K562 (cell line): ENCODE measurements at regions not wholly inside any gene's neighbourhood (a gene's known extent, or its start where the extent isn't known, plus 50 kb on each side); places are given as distances from the start of the nearest gene placed in this dataset.

Experiments
- ATAC-seq: fragments of 200-7000 bp; cut with Tn5 transposase; 3 replicates; pipeline ENCODE4 v1.9.1; 2020; ENCODE audit warnings: moderate library complexity
- BruUV-seq: library from RNA; stranded (reverse); fragments of 400-500 nt; replicated peaks from 2 replicates; lab custom pipeline; 2021; lab: Mats Ljungman, UMichigan
- CTCF ChIA-PET: fragments of 300-600 bp; formaldehyde crosslinking; extraction: SDS; loops from one replicate; lab custom pipeline; 2021; ENCODE audit warnings: low intra/inter-chr PET ratio; lab: Yijun Ruan, JAX
- POLR2A ChIA-PET: fragments of 300-600, 350-650 bp; sonication (Branson Sonifier 250); formaldehyde crosslinking; extraction: SDS; loops from one replicate; lab custom pipeline; 2021; ENCODE audit warnings: antibody characterized with exemption, inconsistent platforms; lab: Yijun Ruan, JAX
- DNase-seq, 4 experiments: peaks; one replicate each; pipeline versions ENCODE4 v3.0.0 to v3.0.0-alpha.2; 2011 to 2018; ENCODE audit warnings: low spot score in 3 of 4, mixed read lengths in 3 of 4; ENCODE audit errors: extremely low read depth in 1 of 4
- FAIRE-seq: peaks from 2 replicates; lab custom pipeline; 2011; peaks lifted over from hg19 to GRCh38; lab: Jason Lieb, UNC
- H2AFZ ChIP-seq: 2 replicates; pipeline ENCODE4 v1.6.0; 2011; ENCODE audit warnings: low read depth, low read length, control low read depth, inconsistent platforms
- H3K27ac ChIP-seq: fragments of 200-600 bp; 3 replicates; pipeline ENCODE4 v1.8.0; 2011; ENCODE audit warnings: low read depth, mild to moderate bottlenecking, control low read depth, inconsistent platforms, low read length, moderate library complexity, mixed read lengths; ENCODE audit errors: extremely low read depth
- H3K27me3 ChIP-seq, 2 experiments: fragments of 300-600 bp in 1 of 2; 2 replicates in 1 of 2; 3 replicates in 1 of 2; pipeline versions ENCODE4 v1.6.0 to v1.8.0; 2011; ENCODE audit warnings: inconsistent platforms in 2 of 2, low read length in 2 of 2, mild to moderate bottlenecking in 1 of 2, mixed read lengths in 1 of 2, moderate library complexity in 1 of 2; ENCODE audit not compliant: control insufficient read depth in 2 of 2, insufficient read depth in 2 of 2
- H3K36me3 ChIP-seq: fragments of 300-600 bp; 3 replicates; pipeline ENCODE4 v1.8.0; 2011; ENCODE audit warnings: mild to moderate bottlenecking, low read length, inconsistent platforms; ENCODE audit not compliant: control insufficient read depth, insufficient read depth
- H3K4me1 ChIP-seq, 2 experiments: fragments of 200-600 bp in 1 of 2; replicated peaks in 1 of 2; 2 replicates in 1 of 2; 3 replicates in 1 of 2; pipeline versions ENCODE4 v1.5.1 to v1.8.0; 2011; ENCODE audit warnings: inconsistent platforms in 2 of 2, low read length in 2 of 2, mild to moderate bottlenecking in 1 of 2, mixed read lengths in 1 of 2, moderate library complexity in 1 of 2; ENCODE audit not compliant: control insufficient read depth in 2 of 2, insufficient read depth in 2 of 2
- H3K4me2 ChIP-seq: 2 replicates; pipeline ENCODE4 v1.6.1; 2011; ENCODE audit warnings: low read length, control low read depth, inconsistent platforms, mixed read lengths; ENCODE audit not compliant: insufficient read depth
- H3K4me3 ChIP-seq: fragments of 200-600 bp; sonication (generic), shearing (Covaris generic); 2 replicates; pipeline ENCODE4 v1.5.1; 2016; ENCODE audit warnings: control low read depth, inconsistent platforms
- H3K79me2 ChIP-seq: fragments of 200-600 bp; 3 replicates; pipeline ENCODE4 v1.8.0; 2011; ENCODE audit warnings: low read length, inconsistent platforms; ENCODE audit not compliant: control insufficient read depth, insufficient read depth
- H3K9ac ChIP-seq, 2 experiments: 2 replicates each; pipeline versions ENCODE4 v1.6.0 to v1.6.1; 2011; ENCODE audit warnings: low read depth in 2 of 2, low read length in 2 of 2, control low read depth in 1 of 2, inconsistent platforms in 1 of 2, mild to moderate bottlenecking in 1 of 2, mixed read lengths in 1 of 2; ENCODE audit not compliant: insufficient read depth in 1 of 2
- H3K9me1 ChIP-seq: one replicate; pipeline ENCODE4 v1.6.0; 2011; ENCODE audit warnings: inconsistent platforms, mild to moderate bottlenecking, low read length, moderate library complexity; ENCODE audit not compliant: control insufficient read depth, insufficient read depth
- H3K9me3 ChIP-seq: replicated peaks from 2 replicates; pipeline ENCODE4 v1.5.1; 2011; ENCODE audit warnings: low read depth, low read length, inconsistent platforms; ENCODE audit not compliant: control insufficient read depth, insufficient read depth
- H4K20me1 ChIP-seq: replicated peaks from 2 replicates; pipeline ENCODE4 v1.6.1; 2011; ENCODE audit warnings: low read length, inconsistent platforms, mixed read lengths; ENCODE audit not compliant: control insufficient read depth, insufficient read depth
- BACH1 ChIP-seq: fragments of 200-800 bp; sonication (Bioruptor generic); IDR thresholded peaks from 2 replicates; pipeline ENCODE4 v1.6.1; 2016; ENCODE audit warnings: missing genetic modification characterization, missing compliant biosample characterization
- BRD4 ChIP-seq: fragments of 200-600 bp; sonication (generic); IDR thresholded peaks from 2 replicates; pipeline ENCODE4 v1.6.1; 2017; ENCODE audit warnings: inconsistent platforms
- CCNT2 ChIP-seq: IDR thresholded peaks from 2 replicates; pipeline ENCODE4 v1.6.1; 2011; ENCODE audit warnings: borderline replicate concordance, low read depth, mild to moderate bottlenecking, moderate library complexity, mixed read lengths, low read length; ENCODE audit not compliant: insufficient read length; ENCODE audit errors: extremely low read depth
- EP400 ChIP-seq: fragments of 450-650 bp; IDR thresholded peaks from 2 replicates; pipeline ENCODE4 v1.6.1; 2017; ENCODE audit warnings: antibody characterized with exemption, mild to moderate bottlenecking, moderate library complexity
- PCBP2 ChIP-seq: fragments of 200-400 bp; formaldehyde crosslinking; IDR thresholded peaks from 2 replicates; pipeline ENCODE4 v1.6.1; 2018; ENCODE audit warnings: low read length, low read depth, mild to moderate bottlenecking, moderate library complexity; ENCODE audit not compliant: poor library complexity, severe bottlenecking
- PHF8 ChIP-seq: fragments of 200-600 bp; sonication (generic); IDR thresholded peaks from 2 replicates; pipeline ENCODE4 v1.6.1; 2012; ENCODE audit warnings: mixed run types, mild to moderate bottlenecking, inconsistent platforms, low read length, moderate library complexity, borderline replicate concordance
- SNIP1 ChIP-seq: fragments of 450-650 bp; IDR thresholded peaks from 2 replicates; pipeline ENCODE4 v1.7.1; 2017; ENCODE audit warnings: low read depth, mild to moderate bottlenecking
- ZNF197 ChIP-seq: fragments of 200-800 bp; sonication (Bioruptor generic); IDR thresholded peaks from 2 replicates; pipeline ENCODE4 v1.6.1; 2016; ENCODE audit warnings: low read depth, missing genetic modification characterization, missing compliant biosample characterization
- ZNF232 ChIP-seq: sonication (generic); formaldehyde crosslinking; IDR thresholded peaks from 2 replicates; pipeline ENCODE4 v1.8.0; 2022; ENCODE audit warnings: mild to moderate bottlenecking, missing genetic modification reagents
- ZNF384 ChIP-seq: IDR thresholded peaks from 2 replicates; pipeline ENCODE4 v1.6.1; 2012; ENCODE audit warnings: low read depth, low read length, improper control_type of control experiment
- ZNF830 ChIP-seq: fragments of 250-450 bp; sonication (Bioruptor Pico); IDR thresholded peaks from 2 replicates; pipeline ENCODE4 v1.5.0; 2021; ENCODE audit warnings: mild to moderate bottlenecking
- WGBS: fragments of 100-300 bp; shearing (Covaris generic); methylation state at CpG from one replicate; pipeline ENCODE4 v1.1.6; 2016; ENCODE audit warnings: low coverage, mixed read lengths; ENCODE audit not compliant: insufficient coverage; ENCODE audit errors: missing lambda C conversion rate; 5-methylcytosine and 5-hydroxymethylcytosine counted together
- in situ Hi-C: fragments of 300-500 bp; cut with MboI; formaldehyde crosslinking; loops from 4 replicates; pipeline ENCODE4 v1.15.0; 2018; ENCODE audit warnings: inconsistent platforms, mixed read lengths
- intact Hi-C: fragments of 100-400 bp; cut with micrococcal nuclease; formaldehyde crosslinking; loops from 2 replicates; pipeline ENCODE4 v1.14.2; 2022

GRCh38 chr13:31912647-31913401 lies 118.8 kb upstream of the FRY start:
- H3K4me1 ChIP-seq: no peaks in the 10 kb centered on the region; a peak in 1 of 5 replicates
- H3K79me2 ChIP-seq: no peaks in the 10 kb centered on the region
- CTCF ChIA-PET: no interaction called here
- H3K4me3 ChIP-seq: no peak overlapping the region
- H4K20me1 ChIP-seq: no peaks in the 10 kb centered on the region
- H3K9me3 ChIP-seq: no peaks in the 10 kb centered on the region
- H2AFZ ChIP-seq: no peak overlapping the region
- FAIRE-seq (no peak), ATAC-seq (no peak), DNase-seq (no peak)
- intact Hi-C loops: loop anchor here (5.0 kb wide), 1 partner anchor 669 kb away; no protein-coding TSS in a partner anchor
- in situ Hi-C loops: loop anchor here (25.0 kb wide), 1 partner anchor 399 kb away; the partner anchor contains the start of genes BRCA2 and ZAR1L
- no peak overlapping the region for H3K9ac ChIP-seq
- no TSS peak for BruUV-seq
- TF ChIP-seq PHF8 (no peak), BACH1 (tag) (no peak), CCNT2 (no peak), BRD4 (no peak), ZNF384 (no peak), PCBP2 (no peak), ZNF830 (CRISPR knock-in tag) (no peak), ZNF197 (CRISPR knock-in tag) (no peak), ZNF232 (no peak), SNIP1 (no peak), EP400 (no peak)
- no peak overlapping the region for H3K4me2 ChIP-seq
- no peaks in the 10 kb centered on the region; a peak in 1 of 5 replicates for H3K27me3 ChIP-seq
- no peaks in the 10 kb centered on the region for H3K9me1 ChIP-seq
- no peak overlapping the region for H3K27ac ChIP-seq
- H3K36me3 ChIP-seq: no peaks in the 10 kb centered on the region
- WGBS: 7% methylated on average over 2 of the region's 2 CpGs
- POLR2A ChIA-PET: no interaction called here
